Neuronal stem cell (in vitro differentiated cells): ENCODE measurements at regions not wholly inside any gene's neighbourhood (a gene's known extent, or its start where the extent isn't known, plus 50 kb on each side); places are given as distances from the start of the nearest gene placed in this dataset.

Source experiments
- DNase-seq: peaks from one replicate; pipeline ENCODE4 v3.0.0-alpha.2; 2013; ENCODE audit warnings: low spot score
- H2AFZ ChIP-seq: one replicate; pipeline ENCODE4 v1.6.1; 2013; ENCODE audit warnings: mild to moderate bottlenecking, low read length, inconsistent platforms
- H2AK5ac ChIP-seq: 2 replicates; pipeline ENCODE4 v1.6.1; 2013; ENCODE audit warnings: low read depth, mild to moderate bottlenecking, inconsistent platforms, low read length, moderate library complexity, mixed read lengths
- H2BK120ac ChIP-seq: 2 replicates; pipeline ENCODE4 v1.6.1; 2013; ENCODE audit warnings: low read depth, mild to moderate bottlenecking, inconsistent platforms, low read length, moderate library complexity, mixed read lengths
- H2BK12ac ChIP-seq: one replicate; pipeline ENCODE4 v1.6.1; 2013; ENCODE audit warnings: low read length, inconsistent platforms
- H2BK15ac ChIP-seq: 2 replicates; pipeline ENCODE4 v1.6.1; 2013; ENCODE audit warnings: mild to moderate bottlenecking, low read length, inconsistent platforms, mixed read lengths
- H2BK5ac ChIP-seq: one replicate; pipeline ENCODE4 v1.6.1; 2013; ENCODE audit warnings: inconsistent platforms, mild to moderate bottlenecking, low read length, moderate library complexity
- H3K14ac ChIP-seq: one replicate; pipeline ENCODE4 v1.6.1; 2013; ENCODE audit warnings: low read length, inconsistent platforms
- H3K18ac ChIP-seq: 2 replicates; pipeline ENCODE4 v1.6.1; 2013; ENCODE audit warnings: low read length, inconsistent platforms
- H3K23ac ChIP-seq: 2 replicates; pipeline ENCODE4 v1.6.1; 2013; ENCODE audit warnings: low read depth, mild to moderate bottlenecking, mixed read lengths, low read length, inconsistent platforms; ENCODE audit not compliant: poor library complexity
- H3K27ac ChIP-seq: replicated peaks from 3 replicates; pipeline ENCODE4 v1.5.1; 2013; ENCODE audit warnings: low read length, inconsistent platforms
- H3K27me3 ChIP-seq, 3 experiments: 2 replicates each; pipeline ENCODE4 v1.6.1; 2013; ENCODE audit warnings: low read length in 3 of 3, mild to moderate bottlenecking in 2 of 3, inconsistent platforms in 1 of 3, low read depth in 1 of 3, mixed read lengths in 1 of 3, moderate library complexity in 1 of 3; ENCODE audit not compliant: control insufficient read depth in 3 of 3, insufficient read depth in 3 of 3
- H3K36me3 ChIP-seq, 2 donors: replicated peaks in 1 of 2; 2 replicates each; pipeline ENCODE4 v1.6.1; 2013; ENCODE audit warnings: low read length in 2 of 2; ENCODE audit not compliant: control insufficient read depth in 2 of 2, insufficient read depth in 2 of 2
- H3K4ac ChIP-seq: 2 replicates; pipeline ENCODE4 v1.6.1; 2013; ENCODE audit warnings: inconsistent platforms, mild to moderate bottlenecking, low read length, moderate library complexity
- H3K4me1 ChIP-seq, 2 donors: 1 replicate in 1 of 2; 2 replicates in 1 of 2; pipeline ENCODE4 v1.6.1; 2013; ENCODE audit warnings: low read length in 2 of 2, low read depth in 1 of 2; ENCODE audit not compliant: control insufficient read depth in 2 of 2, insufficient read depth in 1 of 2
- H3K4me2 ChIP-seq: one replicate; pipeline ENCODE4 v1.6.1; 2013; ENCODE audit warnings: mild to moderate bottlenecking, low read length, inconsistent platforms; ENCODE audit not compliant: insufficient read depth, poor library complexity, severe bottlenecking
- H3K4me3 ChIP-seq, 2 donors: 2 replicates each; pipeline ENCODE4 v1.5.1; 2013; ENCODE audit warnings: low read length in 2 of 2, mild to moderate bottlenecking in 2 of 2, inconsistent platforms in 1 of 2, moderate library complexity in 1 of 2
- H3K79me1 ChIP-seq: one replicate; pipeline ENCODE4 v1.6.1; 2013; ENCODE audit warnings: low read depth, mild to moderate bottlenecking, inconsistent platforms, low read length, moderate library complexity
- H3K9ac ChIP-seq: one replicate; pipeline ENCODE4 v1.6.1; 2013; ENCODE audit warnings: mild to moderate bottlenecking, low read depth, low read length, inconsistent platforms; ENCODE audit not compliant: poor library complexity
- H3K9me3 ChIP-seq, 2 donors: replicated peaks in 1 of 2; 2 replicates each; pipeline versions ENCODE3 to v1.6.1; 2013; ENCODE audit warnings: low read length in 2 of 2, mild to moderate bottlenecking in 2 of 2, inconsistent platforms in 1 of 2, low read depth in 1 of 2, mixed read lengths in 1 of 2, moderate library complexity in 1 of 2; ENCODE audit not compliant: control insufficient read depth in 2 of 2, insufficient read depth in 1 of 2
- H4K8ac ChIP-seq: one replicate; pipeline ENCODE4 v1.6.1; 2013; ENCODE audit warnings: low read depth, mild to moderate bottlenecking, inconsistent platforms, low read length, moderate library complexity
- H4K91ac ChIP-seq: one replicate; pipeline ENCODE4 v1.6.1; 2013; ENCODE audit warnings: low read length, low read depth, mild to moderate bottlenecking, inconsistent platforms; ENCODE audit not compliant: poor library complexity
- WGBS, 2 donors: extraction: QIAGEN DNeasy Blood & Tissue Kit; methylation state at CpG; one replicate each; pipeline ENCODE4 v1.1.7; 2013; ENCODE audit warnings: missing lambda C conversion rate in 2 of 2, mixed read lengths in 1 of 2; ENCODE audit not compliant: insufficient read length in 2 of 2, insufficient replicate concordance in 1 of 2; ENCODE audit errors: extremely low coverage in 2 of 2; 5-methylcytosine and 5-hydroxymethylcytosine counted together

- Histone ChIP-seq H2BK15ac (no peak overlapping the region), H3K27me3 (no peaks in the 10 kb centered on the region), H3K9me3 (no peaks in the 10 kb centered on the region), H3K14ac (no peak overlapping the region), H3K4me2 (peak overlapping the region; percentile 59), H3K23ac (no peak overlapping the region), H3K4me3 (peak overlapping the region in 1 of 2 donors; percentile 34), H2BK5ac (no peak overlapping the region), H2BK12ac (peak overlapping the region; percentile 17), H3K36me3 (no peaks in the 10 kb centered on the region), H3K79me1 (no peaks in the 10 kb centered on the region), H2AFZ (peak overlapping the region; percentile 84), H3K4me1 (peaks cover 8 to 25% of the 10 kb centered on the region in 2 donors), H3K27ac (no peak overlapping the region), H2BK120ac (no peak overlapping the region), H4K91ac (no peak overlapping the region), H3K18ac (peak overlapping the region; percentile 69), H3K4ac (no peak overlapping the region), H4K8ac (no peak overlapping the region), H2AK5ac (no peak overlapping the region), H3K9ac (no peak overlapping the region)
- DNase-seq = peak; percentile 48
- no CpG with 5 or more reads among the region's 29 CpGs for WGBS, 2 donors
Measured at GRCh38 chr11:122439866-122440810, 215.4 kb upstream of the UBASH3B start.

- Histone ChIP-seq H2BK5ac (no peak overlapping the region), H3K27ac (no peak overlapping the region), H3K36me3 (no peaks in the 10 kb centered on the region), H3K4me2 (no peak overlapping the region), H3K14ac (no peak overlapping the region), H3K4ac (no peak overlapping the region), H3K27me3 (no peaks in the 10 kb centered on the region), H3K4me3 (no peak overlapping the region), H3K18ac (no peak overlapping the region), H3K9ac (no peak overlapping the region), H3K23ac (no peak overlapping the region), H4K91ac (no peak overlapping the region), H2AK5ac (no peak overlapping the region), H3K9me3 (no peaks in the 10 kb centered on the region), H2BK120ac (no peak overlapping the region), H2AFZ (no peak overlapping the region), H4K8ac (no peak overlapping the region), H3K4me1 (peaks cover 6 to 16% of the 10 kb centered on the region in 2 donors), H3K79me1 (no peaks in the 10 kb centered on the region), H2BK15ac (no peak overlapping the region), H2BK12ac (no peak overlapping the region)
- whole genome bisulfite sequencing, 2 donors = no CpG with 5 or more reads among the region's 3 CpGs
- DNase-seq = no peak
Measured at GRCh38 chr11:122436188-122436555, 219.3 kb upstream of the UBASH3B start.

- no peak overlapping the region for H3K4me3 ChIP-seq
- no peaks in the 10 kb centered on the region for H3K36me3 ChIP-seq
- H4K91ac ChIP-seq = no peak overlapping the region
- H3K18ac ChIP-seq = no peak overlapping the region
- peak overlapping the region; percentile 87 for H2AFZ ChIP-seq
- DNase-seq = no peak
- H3K4ac ChIP-seq = no peak overlapping the region
- no peak overlapping the region for H3K27ac ChIP-seq
- no peak overlapping the region for H2BK5ac ChIP-seq
- H3K9me3 ChIP-seq = no peaks in the 10 kb centered on the region
- no peaks in the 10 kb centered on the region for H3K27me3 ChIP-seq
- no peak overlapping the region for H2BK15ac ChIP-seq
- no peak overlapping the region for H3K23ac ChIP-seq
- H3K4me2 ChIP-seq = no peak overlapping the region
- H2BK120ac ChIP-seq = no peak overlapping the region
- H4K8ac ChIP-seq = no peak overlapping the region
- no peak overlapping the region for H3K9ac ChIP-seq
- H3K14ac ChIP-seq = no peak overlapping the region
- no peaks in the 10 kb centered on the region for H3K79me1 ChIP-seq
- no CpG with 5 or more reads among the region's 7 CpGs for WGBS, 2 donors
- H3K4me1 ChIP-seq = peaks cover 6 to 14% of the 10 kb centered on the region in 2 donors
- H2BK12ac ChIP-seq = no peak overlapping the region
- no peak overlapping the region for H2AK5ac ChIP-seq
Measured at GRCh38 chr11:122435540-122436187, 219.9 kb upstream of the UBASH3B start.

- Histone ChIP-seq H3K79me1 (no peaks in the 10 kb centered on the region), H2AFZ (peak overlapping the region; percentile 87), H4K91ac (no peak overlapping the region), H3K18ac (no peak overlapping the region), H3K23ac (no peak overlapping the region), H3K4ac (no peak overlapping the region), H3K9ac (no peak overlapping the region), H3K4me1 (peaks cover 2 to 11% of the 10 kb centered on the region in 2 donors), H2BK15ac (no peak overlapping the region), H3K4me3 (no peak overlapping the region), H2BK12ac (no peak overlapping the region), H3K27me3 (no peaks in the 10 kb centered on the region), H2AK5ac (no peak overlapping the region), H2BK5ac (no peak overlapping the region), H3K27ac (no peak overlapping the region), H4K8ac (no peak overlapping the region), H3K14ac (no peak overlapping the region), H2BK120ac (no peak overlapping the region), H3K9me3 (no peaks in the 10 kb centered on the region), H3K36me3 (peaks cover 0 to 1% of the 10 kb centered on the region in 2 donors), H3K4me2 (no peak overlapping the region)
- no CpG with 5 or more reads among the region's 1 CpG for WGBS, 2 donors
- DNase-seq = no peak
Measured at GRCh38 chr11:122434786-122435185, 220.7 kb upstream of the UBASH3B start.
